Duodenal mucosa (tissue), 2 donors: ENCODE measurements at regions not wholly inside any gene's neighbourhood (a gene's known extent, or its start where the extent isn't known, plus 50 kb on each side); places are given as distances from the start of the nearest gene placed in this dataset.

Experiments
- H3K27ac ChIP-seq: one replicate; pipeline ENCODE4 v1.7.0; 2013; ENCODE audit warnings: low read depth, low read length
- H3K27me3 ChIP-seq, 2 donors: one replicate each; pipeline ENCODE4 v1.7.0; 2013; ENCODE audit warnings: low read length in 2 of 2, control low read depth in 1 of 2; ENCODE audit not compliant: insufficient read depth in 2 of 2, control insufficient read depth in 1 of 2
- H3K36me3 ChIP-seq, 2 donors: one replicate each; pipeline ENCODE4 v1.7.0; 2013; ENCODE audit warnings: low read length in 2 of 2, control low read depth in 1 of 2; ENCODE audit not compliant: insufficient read depth in 2 of 2, control insufficient read depth in 1 of 2
- H3K4me1 ChIP-seq, 2 donors: one replicate each; pipeline ENCODE4 v1.7.0; 2013; ENCODE audit warnings: low read length in 2 of 2, control low read depth in 1 of 2; ENCODE audit not compliant: insufficient read depth in 2 of 2, control insufficient read depth in 1 of 2
- H3K4me3 ChIP-seq, 2 donors: one replicate each; pipeline ENCODE4 v1.7.0; 2013; ENCODE audit warnings: low read length in 2 of 2, low read depth in 1 of 2
- H3K9ac ChIP-seq, 2 donors: one replicate each; pipeline ENCODE4 v1.7.0; 2013; ENCODE audit warnings: low read length in 2 of 2, low read depth in 1 of 2
- H3K9me3 ChIP-seq, 2 donors: one replicate each; pipeline ENCODE4 v1.7.0; 2013; ENCODE audit warnings: low read length in 2 of 2, control low read depth in 1 of 2; ENCODE audit not compliant: control insufficient read depth in 1 of 2

DNA sequence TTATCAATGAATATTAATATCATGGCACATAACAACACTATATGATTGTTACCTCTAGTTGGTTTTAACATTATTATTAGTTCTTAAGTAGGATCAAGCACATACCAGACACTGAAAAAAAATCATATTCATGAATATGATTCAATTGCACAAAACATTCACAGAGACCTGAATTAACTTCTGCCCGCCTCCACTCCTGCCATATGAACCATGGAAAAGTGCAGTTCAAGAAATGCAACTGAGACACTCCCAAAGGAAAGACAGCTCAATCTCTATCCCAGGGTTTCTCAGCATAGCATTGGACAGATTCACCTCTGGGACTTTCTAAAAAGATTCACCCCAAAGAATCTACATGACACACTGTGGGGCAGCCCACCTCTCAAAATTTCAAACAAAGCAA is 103.5 kb upstream of the KCNIP4 start:
- Histone ChIP-seq H3K9me3 (peaks cover 0 to 3% of the 10 kb centered on the region in 2 donors), H3K36me3 (no peaks in the 10 kb centered on the region), H3K27ac (no peak overlapping the region), H3K4me1 (no peaks in the 10 kb centered on the region), H3K4me3 (no peak overlapping the region), H3K9ac (no peak overlapping the region), H3K27me3 (no peaks in the 10 kb centered on the region)

GRCh38 chr4:22048323-22048722 is 99.8 kb upstream of the KCNIP4 start:
- Histone ChIP-seq H3K27me3 (no peaks in the 10 kb centered on the region), H3K9ac (no peak overlapping the region), H3K36me3 (no peaks in the 10 kb centered on the region), H3K27ac (no peak overlapping the region), H3K4me3 (no peak overlapping the region), H3K4me1 (no peaks in the 10 kb centered on the region), H3K9me3 (peaks cover 0 to 3% of the 10 kb centered on the region in 2 donors)

DNA sequence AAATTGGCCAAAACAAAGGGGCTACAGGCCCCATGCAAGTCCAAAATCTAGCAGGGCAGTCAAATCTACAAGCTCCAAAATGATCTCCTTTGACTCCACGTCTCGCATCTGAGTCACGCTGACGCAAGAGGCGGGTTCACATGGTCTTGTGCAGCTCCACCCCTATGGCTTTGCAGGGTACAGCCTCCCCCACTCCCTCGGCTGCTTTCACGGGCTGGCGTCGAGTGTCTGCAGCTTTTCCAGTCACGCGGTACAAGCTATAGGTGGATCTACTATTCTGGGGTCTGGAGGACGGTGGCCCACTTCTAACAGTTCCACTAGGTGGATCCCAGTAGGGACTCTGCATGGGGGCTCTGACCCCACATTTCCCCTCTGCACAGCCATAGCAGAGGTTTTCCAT is 99.2 kb upstream of the KCNIP4 start:
- H3K27ac ChIP-seq = no peak overlapping the region
- no peak overlapping the region for H3K4me3 ChIP-seq
- peaks cover 0 to 3% of the 10 kb centered on the region in 2 donors for H3K9me3 ChIP-seq
- no peaks in the 10 kb centered on the region for H3K36me3 ChIP-seq
- no peaks in the 10 kb centered on the region for H3K27me3 ChIP-seq
- no peaks in the 10 kb centered on the region for H3K4me1 ChIP-seq
- no peak overlapping the region for H3K9ac ChIP-seq

- H3K27me3 ChIP-seq = no peaks in the 10 kb centered on the region
- no peaks in the 10 kb centered on the region for H3K4me1 ChIP-seq
- no peak overlapping the region for H3K9ac ChIP-seq
- H3K27ac ChIP-seq = no peak overlapping the region
- peaks cover 0 to 3% of the 10 kb centered on the region in 2 donors for H3K9me3 ChIP-seq
- no peaks in the 10 kb centered on the region for H3K36me3 ChIP-seq
- no peak overlapping the region for H3K4me3 ChIP-seq
Observed at GRCh38 chr4:22045051-22045630, 96.6 kb upstream of the KCNIP4 start.

GRCh38 chr4:22031423-22031822 is 82.9 kb upstream of the KCNIP4 start:
- Histone ChIP-seq H3K36me3 (no peaks in the 10 kb centered on the region), H3K9ac (no peak overlapping the region), H3K9me3 (no peaks in the 10 kb centered on the region), H3K4me1 (no peaks in the 10 kb centered on the region), H3K27ac (no peak overlapping the region), H3K27me3 (no peaks in the 10 kb centered on the region), H3K4me3 (no peak overlapping the region)

GRCh38 chr4:22030881-22031280 is 82.3 kb upstream of the KCNIP4 start:
- no peak overlapping the region for H3K27ac ChIP-seq
- H3K27me3 ChIP-seq = no peaks in the 10 kb centered on the region
- H3K4me3 ChIP-seq = no peak overlapping the region
- no peaks in the 10 kb centered on the region for H3K4me1 ChIP-seq
- H3K9me3 ChIP-seq = no peaks in the 10 kb centered on the region
- no peak overlapping the region for H3K9ac ChIP-seq
- H3K36me3 ChIP-seq = no peaks in the 10 kb centered on the region

DNA sequence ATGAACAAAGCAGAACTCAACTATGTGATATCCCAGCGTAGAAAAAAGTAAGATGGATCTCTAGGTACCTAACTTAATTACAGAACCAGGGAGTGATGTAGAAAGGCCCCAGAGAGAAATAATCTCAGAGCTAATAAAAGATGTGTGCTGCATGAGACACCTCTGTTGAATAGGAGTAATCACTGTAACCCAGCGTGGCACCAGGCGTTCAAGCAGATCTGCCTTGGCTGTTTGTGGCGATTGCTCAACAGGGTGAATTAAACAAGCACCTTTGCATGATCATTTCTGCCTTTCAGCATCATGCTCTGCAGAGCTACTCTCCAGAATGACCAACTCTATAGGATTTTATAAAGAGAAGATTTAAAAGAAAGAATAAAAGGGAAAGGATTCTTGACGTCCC is 81.7 kb upstream of the KCNIP4 start:
- Histone ChIP-seq H3K4me1 (no peaks in the 10 kb centered on the region), H3K4me3 (no peak overlapping the region), H3K9me3 (no peaks in the 10 kb centered on the region), H3K27ac (no peak overlapping the region), H3K36me3 (no peaks in the 10 kb centered on the region), H3K27me3 (no peaks in the 10 kb centered on the region), H3K9ac (no peak overlapping the region)

DNA sequence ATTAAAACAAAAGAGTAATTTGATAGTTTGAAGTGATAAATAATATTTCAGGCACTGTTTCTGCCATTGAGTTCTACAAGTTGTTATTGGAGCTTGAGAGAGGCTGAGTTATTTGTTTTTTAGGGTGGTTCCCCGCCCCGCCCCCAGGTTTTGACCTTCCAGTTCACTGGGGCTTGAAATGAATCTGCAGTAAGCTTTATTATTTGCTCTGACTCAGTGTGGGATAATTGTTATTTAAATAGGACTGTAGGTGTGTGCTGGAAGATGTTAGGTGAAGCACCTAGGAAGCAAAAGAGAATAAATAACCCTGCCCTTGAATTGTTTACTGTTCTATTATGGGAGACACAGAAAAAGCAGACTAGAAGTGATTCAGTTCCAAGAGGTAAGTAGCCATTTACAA is 81.2 kb upstream of the KCNIP4 start:
- Histone ChIP-seq H3K27me3 (no peaks in the 10 kb centered on the region), H3K4me3 (no peak overlapping the region), H3K36me3 (no peaks in the 10 kb centered on the region), H3K9ac (no peak overlapping the region), H3K27ac (no peak overlapping the region), H3K9me3 (no peaks in the 10 kb centered on the region), H3K4me1 (no peaks in the 10 kb centered on the region)

DNA sequence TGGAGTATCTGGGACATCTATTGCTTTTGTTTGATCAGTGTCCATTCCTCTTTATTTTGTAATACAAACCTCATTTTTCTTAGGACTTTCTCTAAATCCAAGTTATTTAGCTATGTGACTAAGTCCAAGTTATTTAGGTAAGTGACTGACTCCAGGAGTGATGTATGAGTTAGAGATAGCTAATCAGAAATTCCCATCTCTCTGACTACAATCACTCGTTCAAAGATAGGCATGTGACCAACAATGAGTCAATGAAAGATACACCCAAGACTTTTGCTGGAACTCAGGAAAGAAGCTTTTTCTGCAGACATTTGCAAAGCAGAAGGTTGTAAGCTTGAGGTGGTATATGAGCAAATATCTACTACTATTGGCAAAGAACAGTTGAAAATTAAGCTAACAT is 72.5 kb upstream of the KCNIP4 start:
- Histone ChIP-seq H3K36me3 (no peaks in the 10 kb centered on the region), H3K9me3 (no peaks in the 10 kb centered on the region), H3K9ac (no peak overlapping the region), H3K4me1 (no peaks in the 10 kb centered on the region), H3K27me3 (no peaks in the 10 kb centered on the region), H3K4me3 (no peak overlapping the region), H3K27ac (no peak overlapping the region)

- no peaks in the 10 kb centered on the region for H3K27me3 ChIP-seq
- no peaks in the 10 kb centered on the region for H3K9me3 ChIP-seq
- H3K27ac ChIP-seq = no peak overlapping the region
- no peaks in the 10 kb centered on the region for H3K4me1 ChIP-seq
- H3K4me3 ChIP-seq = no peak overlapping the region
- no peaks in the 10 kb centered on the region for H3K36me3 ChIP-seq
- no peak overlapping the region for H3K9ac ChIP-seq
Observed at GRCh38 chr4:22020129-22020528, 71.6 kb upstream of the KCNIP4 start.

DNA sequence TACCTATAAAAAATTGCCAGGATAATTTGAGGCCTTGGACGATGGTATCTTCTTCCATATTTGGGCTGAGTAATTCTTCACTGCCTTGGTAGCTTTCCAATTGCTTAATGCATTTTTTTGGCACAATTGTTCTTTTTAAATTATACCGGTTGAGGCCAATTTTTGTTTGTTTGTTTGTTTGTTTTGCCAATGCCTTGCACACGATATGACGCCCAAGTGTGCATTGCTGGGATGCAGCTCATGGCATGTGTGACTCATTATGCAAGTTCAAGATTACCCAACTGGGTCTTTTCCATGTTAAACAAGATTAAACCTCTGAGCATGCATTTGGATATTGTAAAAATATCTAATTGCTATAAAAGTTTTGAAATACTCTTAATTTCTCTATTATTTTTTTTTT is 71.1 kb upstream of the KCNIP4 start:
- H3K4me1 ChIP-seq = no peaks in the 10 kb centered on the region
- no peak overlapping the region for H3K27ac ChIP-seq
- no peak overlapping the region for H3K4me3 ChIP-seq
- no peaks in the 10 kb centered on the region for H3K9me3 ChIP-seq
- no peaks in the 10 kb centered on the region for H3K36me3 ChIP-seq
- no peak overlapping the region for H3K9ac ChIP-seq
- no peaks in the 10 kb centered on the region for H3K27me3 ChIP-seq
